ENCODE measurements at regions not wholly inside any gene's neighbourhood (a gene's known extent, or its start where the extent isn't known, plus 50 kb on each side); places are given as distances from the start of the nearest gene placed in this dataset.

GRCh38 chr1:189434461-189434860 is 1043.2 kb downstream of the BRINP3 start:
- DNase-seq, result no peak

DNA sequence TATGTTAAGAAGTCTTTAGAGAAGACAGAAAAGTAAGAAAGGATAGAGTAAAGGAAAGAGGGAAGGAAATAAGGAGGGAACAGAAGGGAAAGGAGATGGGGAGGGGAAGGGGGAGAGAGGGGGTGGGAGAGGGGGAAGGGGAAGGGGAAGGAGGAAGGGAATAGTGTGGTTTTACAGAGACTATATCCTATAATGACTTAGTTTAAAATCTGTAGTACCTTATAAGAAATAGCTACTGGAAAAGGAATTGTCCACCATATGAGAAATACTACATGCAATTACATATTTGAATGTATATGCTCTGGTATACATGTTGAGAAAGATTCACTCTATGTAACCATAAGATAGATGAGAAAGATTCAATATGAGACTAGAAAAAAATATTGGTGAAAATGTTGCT is 1042.3 kb downstream of the BRINP3 start:
- DNase-seq, result no peak

GRCh38 chr1:189438808-189439207 is 1038.9 kb downstream of the BRINP3 start:
- DNase-seq, result no peak

DNA sequence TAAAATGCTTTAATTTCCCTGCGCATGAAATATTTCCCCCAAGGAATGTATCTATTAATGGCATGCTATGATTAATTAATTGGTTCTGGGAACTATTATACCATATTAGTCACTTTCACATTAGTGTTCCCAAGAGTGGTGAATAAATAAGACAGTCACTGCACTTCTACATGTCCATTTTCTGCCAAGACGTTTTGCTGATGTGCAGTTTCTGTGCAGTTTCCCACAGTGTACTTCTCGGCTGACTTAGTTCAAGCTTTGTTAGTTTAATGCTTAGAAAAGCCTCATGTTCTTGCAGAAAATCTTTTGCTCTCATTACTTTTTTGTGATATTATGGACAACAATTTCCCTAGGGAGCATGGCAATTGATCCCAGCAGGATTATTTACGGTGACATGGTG is 1014.5 kb downstream of the BRINP3 start:
- no peak for DNase-seq

DNA sequence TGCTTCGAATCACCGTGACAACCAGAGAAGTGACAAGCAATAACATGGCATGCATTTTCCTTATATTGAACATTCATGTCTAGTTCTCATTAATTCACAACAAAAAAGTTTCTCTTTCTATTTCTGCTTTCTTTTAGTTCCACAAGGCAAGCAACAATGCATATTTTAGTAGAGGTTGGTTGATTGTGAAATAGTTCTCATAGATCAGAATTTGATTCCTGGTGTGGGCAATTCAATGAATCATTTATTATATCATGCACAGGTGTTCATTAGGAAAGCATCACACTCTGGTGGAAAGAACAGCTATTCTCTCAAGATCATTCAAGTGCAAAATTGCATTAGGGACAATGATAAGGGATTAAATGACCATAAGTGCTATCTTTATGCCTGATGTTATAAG is 980.9 kb downstream of the BRINP3 start:
- no peak for DNase-seq

GRCh38 chr1:189499736-189500135 is 977.9 kb downstream of the BRINP3 start:
- no peak for DNase-seq

DNA sequence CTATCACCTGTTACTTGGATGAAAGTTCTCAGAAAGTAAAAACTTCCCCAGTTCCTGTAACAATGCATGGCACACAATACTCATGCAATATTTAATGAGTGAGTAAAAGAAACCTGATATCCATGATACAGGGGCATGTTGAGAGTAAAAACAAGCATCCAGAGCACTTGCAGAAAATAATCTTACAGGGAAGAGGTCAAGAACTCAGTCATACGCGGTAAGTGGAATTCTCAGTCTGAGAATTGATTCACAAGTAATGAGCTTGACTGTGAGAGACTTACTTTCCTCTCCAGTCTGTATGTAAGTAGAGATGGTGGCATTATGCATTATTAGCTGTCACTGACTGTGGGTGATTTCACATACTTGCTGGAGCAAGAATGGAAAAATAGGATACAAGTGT is 976.9 kb downstream of the BRINP3 start:
- DNase-seq, result no peak

DNA sequence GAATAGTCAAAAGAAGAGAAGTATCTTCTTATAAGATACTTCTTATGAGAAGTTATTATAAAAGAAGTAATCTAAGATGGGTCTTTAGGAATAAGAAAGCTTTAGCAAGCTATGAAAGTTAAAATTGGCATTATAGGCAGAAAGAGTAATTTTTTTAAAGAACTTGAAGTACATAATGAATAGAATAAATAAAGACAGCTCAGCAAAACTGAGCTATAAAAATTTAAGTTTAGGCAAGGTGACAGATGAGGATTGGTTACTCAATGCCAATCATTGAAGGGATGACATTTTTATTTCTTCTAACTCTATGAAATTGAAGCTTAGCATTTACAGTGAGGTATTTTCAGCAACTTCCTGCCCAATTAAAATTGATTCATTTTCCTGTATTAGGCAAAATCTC is 966.8 kb downstream of the BRINP3 start:
- DNase-seq, result no peak

GRCh38 chr1:189513091-189513490 is 964.6 kb downstream of the BRINP3 start:
- no peak for DNase-seq

- DNase-seq, result no peak
These were observed 955.2 kb downstream of the BRINP3 start for GRCh38 chr1:189522441-189522840.

DNA sequence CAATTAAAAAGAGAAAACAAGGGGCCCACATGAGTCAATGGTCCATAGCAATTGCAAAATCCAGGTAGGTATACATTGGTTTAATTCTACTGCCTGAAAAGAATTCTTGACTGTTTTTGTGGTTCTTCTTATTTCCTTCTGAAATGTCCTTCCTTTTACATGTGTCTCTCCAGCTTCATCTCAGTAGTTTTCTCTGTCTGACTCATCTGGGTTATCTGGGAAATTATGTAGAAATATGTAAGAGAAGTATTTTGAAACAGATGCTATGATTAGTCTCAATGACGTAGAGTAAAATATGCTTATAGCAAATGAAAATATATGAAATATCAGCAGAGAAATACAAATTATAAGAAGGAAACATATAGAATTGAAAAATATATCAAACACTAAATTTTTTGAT is 953.2 kb downstream of the BRINP3 start:
- no peak for DNase-seq

- DNase-seq, result no peak
These were observed 947.5 kb downstream of the BRINP3 start for GRCh38 chr1:189530162-189530561.

DNA sequence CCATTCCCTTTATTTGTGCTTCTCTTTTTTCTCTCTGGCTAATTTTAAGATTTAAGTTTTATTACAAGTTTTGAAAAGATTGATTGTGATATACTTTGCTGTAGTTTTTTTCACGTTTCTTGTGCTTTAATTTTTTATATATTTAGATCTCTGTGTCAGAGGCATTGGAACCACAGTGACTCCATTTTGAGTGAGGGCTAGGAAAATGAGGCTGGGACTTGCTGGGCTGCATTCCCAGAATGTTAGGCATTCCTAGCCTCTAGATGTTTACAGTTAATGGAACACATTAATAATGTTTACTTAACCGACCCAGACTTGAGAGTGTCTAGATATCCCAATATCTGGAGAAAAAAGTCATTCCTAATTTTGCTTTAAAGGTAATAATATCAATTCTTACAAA is 939.4 kb downstream of the BRINP3 start:
- DNase-seq, result no peak

DNA sequence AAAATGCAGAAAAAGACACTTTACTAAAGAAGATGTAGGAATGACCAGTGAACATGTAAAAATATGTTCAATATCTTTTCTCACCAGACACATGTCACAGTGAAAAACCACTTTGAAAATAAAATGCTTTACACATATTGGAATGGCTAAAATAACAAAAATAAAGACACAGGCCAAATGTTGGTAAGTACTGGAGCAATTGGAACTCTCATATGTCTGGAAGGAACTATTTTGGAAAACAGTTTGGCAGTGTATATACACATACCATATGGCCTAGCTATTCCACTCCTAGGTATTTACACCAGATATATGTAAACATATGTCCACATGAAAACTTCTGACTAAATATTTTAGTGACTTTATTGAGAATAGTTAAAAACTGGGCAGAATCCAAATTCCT is 927.2 kb downstream of the BRINP3 start:
- DNase-seq, result no peak

- DNase-seq, result no peak
These were observed 913.9 kb downstream of the BRINP3 start for GRCh38 chr1:189563784-189564183.

DNA sequence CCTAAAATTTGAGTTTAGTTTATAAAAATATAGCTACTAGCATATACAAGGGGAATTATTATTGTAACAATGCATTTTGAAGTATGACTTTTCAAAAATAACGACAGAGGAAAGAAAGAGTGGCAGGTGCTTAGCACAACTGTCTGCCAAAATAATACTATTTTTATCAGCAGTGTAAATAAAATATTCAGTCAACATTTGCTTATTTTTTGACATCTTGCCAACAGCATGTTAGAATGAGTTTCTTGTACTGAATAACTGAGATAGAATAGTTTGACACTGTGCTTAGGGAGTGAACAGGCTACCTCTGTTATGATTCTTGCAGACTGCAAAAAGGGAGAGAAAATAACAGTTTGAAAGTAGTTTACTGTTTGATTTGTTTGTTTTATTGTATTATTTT is 909.8 kb downstream of the BRINP3 start:
- DNase-seq, result no peak

GRCh38 chr1:189596197-189596596 is 881.5 kb downstream of the BRINP3 start:
- DNase-seq, result no peak

DNA sequence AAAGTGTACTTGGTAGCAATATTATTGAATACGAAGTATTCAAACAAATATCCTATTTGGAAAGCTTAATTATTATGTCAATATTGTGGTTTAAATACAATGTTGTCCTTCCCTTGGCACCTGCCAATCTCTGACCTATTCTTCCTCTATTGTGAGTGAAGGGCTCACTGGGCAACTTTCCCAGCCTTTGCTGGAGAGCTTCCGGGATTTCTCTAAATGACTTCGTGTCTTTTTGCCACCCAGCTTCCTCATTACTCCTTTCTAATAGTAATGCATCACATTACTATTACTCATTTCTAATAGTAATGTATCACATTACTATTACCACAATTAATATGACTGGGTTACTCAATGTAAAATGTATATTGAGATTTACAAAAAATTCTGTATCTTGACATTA is 880.6 kb downstream of the BRINP3 start:
- no peak for DNase-seq

- DNase-seq, result no peak
These were observed 872.4 kb downstream of the BRINP3 start for GRCh38 chr1:189605226-189605625.

DNA sequence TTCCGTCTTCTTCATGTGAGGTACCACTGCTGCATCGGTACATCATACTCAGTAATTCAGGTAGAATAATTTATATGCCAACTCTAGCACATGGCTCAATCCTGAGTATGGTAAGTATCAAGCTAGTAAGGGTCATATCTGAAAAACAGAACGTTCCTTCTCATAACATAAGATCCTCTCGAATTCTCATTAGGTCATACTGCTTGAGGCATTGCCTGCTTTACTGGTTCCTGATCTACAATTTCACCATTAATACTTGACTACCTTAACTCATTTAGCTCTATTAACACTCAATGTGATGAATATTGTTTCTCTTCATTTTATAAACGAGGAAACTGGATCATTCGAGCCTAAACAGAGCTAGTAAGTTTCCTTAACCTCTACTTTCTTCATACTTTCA is 871.6 kb downstream of the BRINP3 start:
- no peak for DNase-seq

DNA sequence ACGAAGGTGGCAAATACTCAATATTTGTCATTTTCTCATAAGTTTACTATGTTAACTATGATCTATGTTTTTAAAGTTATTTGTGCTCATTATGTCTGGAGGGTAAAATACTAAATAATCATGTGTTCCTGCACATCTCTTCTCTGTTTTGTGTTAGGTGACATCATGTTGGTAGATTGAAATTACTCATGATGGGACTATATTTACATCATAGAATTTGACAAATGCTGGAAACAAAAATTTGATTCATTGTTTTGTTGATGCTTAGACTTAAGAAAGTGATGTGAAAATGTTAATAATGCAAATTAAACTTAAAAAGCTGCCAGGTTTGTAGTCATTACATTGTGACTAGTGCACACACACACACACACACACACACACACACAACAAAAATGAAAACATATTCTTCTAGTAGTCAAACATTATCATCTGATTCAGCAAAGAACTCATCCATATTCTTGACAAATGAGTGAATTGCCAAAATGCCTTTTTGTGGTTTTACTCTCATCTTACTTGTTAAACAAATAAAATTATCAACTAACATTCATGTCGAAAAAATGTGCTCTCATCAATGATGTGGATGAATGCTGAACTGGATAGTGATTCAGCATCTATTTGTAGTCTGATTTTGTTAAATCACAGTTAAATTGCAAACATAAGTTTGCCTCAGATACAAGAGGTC is 870.7 kb downstream of the BRINP3 start:
- no peak for DNase-seq

- no peak for DNase-seq
These were observed 870.1 kb downstream of the BRINP3 start for GRCh38 chr1:189607477-189608096.

DNA sequence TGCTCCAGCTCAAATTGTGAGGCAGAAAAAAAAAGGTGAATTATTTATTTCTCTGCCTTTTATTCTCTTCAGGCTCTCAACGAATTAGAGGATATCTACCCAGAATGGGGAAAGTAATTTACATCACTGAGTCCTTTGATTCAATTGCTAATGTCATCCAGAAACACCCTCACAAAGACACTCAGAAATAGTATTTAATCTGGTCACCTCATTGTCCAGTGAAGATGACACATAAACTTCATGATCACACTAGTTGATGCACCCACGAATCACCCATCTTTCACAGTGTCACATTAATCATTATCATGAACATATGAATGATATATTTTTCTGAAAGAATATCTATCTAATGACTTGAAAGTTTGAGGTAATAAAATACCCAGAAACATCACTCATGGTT is 868.5 kb downstream of the BRINP3 start:
- DNase-seq, result no peak

DNA sequence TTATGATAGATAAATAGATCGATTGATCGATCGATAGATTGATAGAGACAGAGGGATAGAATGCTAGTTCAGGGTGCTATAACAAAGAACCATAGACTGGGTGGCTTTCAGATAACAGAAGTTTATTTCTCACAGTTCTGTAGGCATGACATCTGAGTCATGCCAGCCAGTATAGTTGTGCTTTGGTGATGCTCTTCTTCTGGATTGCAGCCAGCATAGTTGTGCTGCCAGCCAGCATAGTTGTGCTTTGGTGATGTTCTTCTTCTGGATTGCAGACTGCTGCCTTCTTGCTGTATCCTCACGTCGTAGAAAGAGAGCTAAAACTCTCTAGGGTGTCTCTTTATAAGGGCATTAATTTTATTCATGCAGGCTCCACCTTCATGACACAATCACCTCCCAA is 860.8 kb downstream of the BRINP3 start:
- no peak for DNase-seq

DNA sequence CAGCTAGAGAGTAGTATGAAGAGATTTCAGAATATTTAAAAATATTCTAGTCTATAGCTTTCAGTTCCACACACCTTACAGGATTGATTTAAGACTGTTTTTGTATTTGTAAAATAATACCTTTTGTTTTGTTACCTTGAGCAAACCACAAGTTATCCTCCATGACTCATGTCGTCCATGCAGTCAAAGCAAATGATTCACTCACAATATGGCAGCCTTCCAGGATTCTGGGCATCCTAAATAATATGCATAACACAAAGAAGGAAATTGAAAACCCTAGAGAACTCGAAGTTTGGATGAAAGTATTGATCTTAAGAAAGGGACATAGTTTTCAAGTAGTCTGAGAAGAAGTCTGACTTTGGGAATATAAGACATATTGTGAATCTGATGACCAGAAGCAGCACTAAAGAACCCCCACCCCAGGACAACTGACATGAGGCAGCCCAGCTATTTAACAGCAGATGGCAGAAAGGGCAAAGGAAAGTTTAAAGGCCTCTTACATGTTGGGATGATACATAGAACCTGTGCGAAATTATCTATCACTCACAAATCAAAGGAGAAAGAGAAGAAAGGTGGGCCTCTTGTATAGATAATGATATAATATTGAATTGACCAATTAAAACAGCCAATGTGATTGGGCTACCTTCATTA is 857.9 kb downstream of the BRINP3 start:
- no peak for DNase-seq

Measured in activated CD4-positive, CD25-positive, alpha-beta regulatory T cell treated with anti-CD3 and anti-CD28 coated beads, Interleukin-2, amount 50 U/mL, for 72 hours (primary cell).